ENCODE measurements at regions not wholly inside any gene's neighbourhood (a gene's known extent, or its start where the extent isn't known, plus 50 kb on each side); places are given as distances from the start of the nearest gene placed in this dataset.

DNA sequence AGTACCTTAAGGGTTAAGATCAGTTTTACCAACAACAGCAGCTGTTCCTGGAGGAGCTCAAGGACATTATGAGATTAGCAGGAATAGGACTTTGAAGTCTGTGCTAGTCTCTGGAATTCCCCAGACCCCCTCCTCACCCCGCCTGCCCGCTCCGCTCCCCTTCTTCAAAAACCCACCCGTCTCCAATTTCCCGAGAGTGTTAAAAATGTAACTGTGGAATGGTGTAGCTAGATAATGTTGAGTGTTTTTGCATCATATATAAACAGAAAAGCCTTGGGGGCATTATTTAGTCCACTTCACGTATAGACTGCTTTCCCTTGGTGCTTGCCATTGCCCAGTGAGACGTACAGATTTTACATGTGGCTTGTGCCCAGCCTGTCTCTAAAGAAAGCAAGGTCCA lies 65.0 kb upstream of the SEMA6D start:
- TF ChIP-seq ZNF331 (CRISPR knock-in tag; IDR thresholded peaks at IDR 0.05) (no peak), ETV6 (CRISPR knock-in tag; conservative IDR thresholded peaks at IDR 0.05) (no peak), CREB3 (CRISPR knock-in tag; IDR thresholded peaks at IDR 0.05) (no peak), ARID2 (CRISPR knock-in tag; IDR thresholded peaks at IDR 0.05; ENCODE audit: borderline replicate concordance) (no peak), ZNF687 (CRISPR knock-in tag; IDR thresholded peaks at IDR 0.05) (no peak), POLR2AphosphoS5 (IDR thresholded peaks at IDR 0.05; ENCODE audit: low read depth, low read length) (no peak), JUNB (CRISPR knock-in tag; IDR thresholded peaks at IDR 0.05; ENCODE audit: borderline replicate concordance) (no peak), IKZF4 (CRISPR knock-in tag; IDR thresholded peaks at IDR 0.05; ENCODE audit: borderline replicate concordance, low read depth, not compliant biosample characterization) (no peak), ZNF431 (CRISPR knock-in tag; IDR thresholded peaks at IDR 0.05; ENCODE audit: borderline replicate concordance, low read depth) (no peak), E2F1 (CRISPR knock-in tag; IDR thresholded peaks at IDR 0.05) (no peak), ZNF124 (CRISPR knock-in tag; IDR thresholded peaks at IDR 0.05) (no peak), NAIF1 (CRISPR knock-in tag; IDR thresholded peaks at IDR 0.05; ENCODE audit: borderline replicate concordance) (no peak)
- TF ChIP-seq, protein P1, sequence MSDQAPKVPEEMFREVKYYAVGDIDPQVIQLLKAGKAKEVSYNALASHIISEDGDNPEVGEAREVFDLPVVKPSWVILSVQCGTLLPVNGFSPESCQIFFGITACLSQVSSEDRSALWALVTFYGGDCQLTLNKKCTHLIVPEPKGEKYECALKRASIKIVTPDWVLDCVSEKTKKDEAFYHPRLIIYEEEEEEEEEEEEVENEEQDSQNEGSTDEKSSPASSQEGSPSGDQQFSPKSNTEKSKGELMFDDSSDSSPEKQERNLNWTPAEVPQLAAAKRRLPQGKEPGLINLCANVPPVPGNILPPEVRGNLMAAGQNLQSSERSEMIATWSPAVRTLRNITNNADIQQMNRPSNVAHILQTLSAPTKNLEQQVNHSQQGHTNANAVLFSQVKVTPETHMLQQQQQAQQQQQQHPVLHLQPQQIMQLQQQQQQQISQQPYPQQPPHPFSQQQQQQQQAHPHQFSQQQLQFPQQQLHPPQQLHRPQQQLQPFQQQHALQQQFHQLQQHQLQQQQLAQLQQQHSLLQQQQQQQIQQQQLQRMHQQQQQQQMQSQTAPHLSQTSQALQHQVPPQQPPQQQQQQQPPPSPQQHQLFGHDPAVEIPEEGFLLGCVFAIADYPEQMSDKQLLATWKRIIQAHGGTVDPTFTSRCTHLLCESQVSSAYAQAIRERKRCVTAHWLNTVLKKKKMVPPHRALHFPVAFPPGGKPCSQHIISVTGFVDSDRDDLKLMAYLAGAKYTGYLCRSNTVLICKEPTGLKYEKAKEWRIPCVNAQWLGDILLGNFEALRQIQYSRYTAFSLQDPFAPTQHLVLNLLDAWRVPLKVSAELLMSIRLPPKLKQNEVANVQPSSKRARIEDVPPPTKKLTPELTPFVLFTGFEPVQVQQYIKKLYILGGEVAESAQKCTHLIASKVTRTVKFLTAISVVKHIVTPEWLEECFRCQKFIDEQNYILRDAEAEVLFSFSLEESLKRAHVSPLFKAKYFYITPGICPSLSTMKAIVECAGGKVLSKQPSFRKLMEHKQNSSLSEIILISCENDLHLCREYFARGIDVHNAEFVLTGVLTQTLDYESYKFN (CRISPR knock-in tag; conservative IDR thresholded peaks at IDR 0.05) = no peak
- TF ChIP-seq, protein P2, sequence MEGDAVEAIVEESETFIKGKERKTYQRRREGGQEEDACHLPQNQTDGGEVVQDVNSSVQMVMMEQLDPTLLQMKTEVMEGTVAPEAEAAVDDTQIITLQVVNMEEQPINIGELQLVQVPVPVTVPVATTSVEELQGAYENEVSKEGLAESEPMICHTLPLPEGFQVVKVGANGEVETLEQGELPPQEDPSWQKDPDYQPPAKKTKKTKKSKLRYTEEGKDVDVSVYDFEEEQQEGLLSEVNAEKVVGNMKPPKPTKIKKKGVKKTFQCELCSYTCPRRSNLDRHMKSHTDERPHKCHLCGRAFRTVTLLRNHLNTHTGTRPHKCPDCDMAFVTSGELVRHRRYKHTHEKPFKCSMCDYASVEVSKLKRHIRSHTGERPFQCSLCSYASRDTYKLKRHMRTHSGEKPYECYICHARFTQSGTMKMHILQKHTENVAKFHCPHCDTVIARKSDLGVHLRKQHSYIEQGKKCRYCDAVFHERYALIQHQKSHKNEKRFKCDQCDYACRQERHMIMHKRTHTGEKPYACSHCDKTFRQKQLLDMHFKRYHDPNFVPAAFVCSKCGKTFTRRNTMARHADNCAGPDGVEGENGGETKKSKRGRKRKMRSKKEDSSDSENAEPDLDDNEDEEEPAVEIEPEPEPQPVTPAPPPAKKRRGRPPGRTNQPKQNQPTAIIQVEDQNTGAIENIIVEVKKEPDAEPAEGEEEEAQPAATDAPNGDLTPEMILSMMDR (CRISPR knock-in tag; IDR thresholded peaks at IDR 0.05) = no peak
